ENCODE measurements at regions not wholly inside any gene's neighbourhood (a gene's known extent, or its start where the extent isn't known, plus 50 kb on each side); places are given as distances from the start of the nearest gene placed in this dataset.

GRCh38 chr7:81284576-81284975 lies 365.7 kb upstream of the SEMA3C start:
- no peak for TF ChIP-seq IKZF4 (CRISPR knock-in tag; IDR thresholded peaks at IDR 0.05; ENCODE audit: borderline replicate concordance, low read depth, not compliant biosample characterization)
- TF ChIP-seq RAD21 (CRISPR knock-in tag; IDR thresholded peaks at IDR 0.05) = no peak
- TF ChIP-seq NCOR1 (IDR thresholded peaks at IDR 0.05; ENCODE audit: borderline replicate concordance, low read length) = no peak
- TF ChIP-seq REST (IDR thresholded peaks at IDR 0.05; ENCODE audit: borderline replicate concordance in 1 of 2, low read depth in 1 of 2, low read length in 2 of 2) = no peak
- no peak for TF ChIP-seq ZSCAN30 (CRISPR knock-in tag; IDR thresholded peaks at IDR 0.05)
- TF ChIP-seq ZNF496 (CRISPR knock-in tag; IDR thresholded peaks at IDR 0.05; ENCODE audit: insufficient replicate concordance) = no peak

Data from HepG2 (cell line).